ENCODE measurements at regions not wholly inside any gene's neighbourhood (a gene's known extent, or its start where the extent isn't known, plus 50 kb on each side); places are given as distances from the start of the nearest gene placed in this dataset.
A peak's percentile ranks its signal among the peaks of the same experiment; 100 is the strongest.

DNA sequence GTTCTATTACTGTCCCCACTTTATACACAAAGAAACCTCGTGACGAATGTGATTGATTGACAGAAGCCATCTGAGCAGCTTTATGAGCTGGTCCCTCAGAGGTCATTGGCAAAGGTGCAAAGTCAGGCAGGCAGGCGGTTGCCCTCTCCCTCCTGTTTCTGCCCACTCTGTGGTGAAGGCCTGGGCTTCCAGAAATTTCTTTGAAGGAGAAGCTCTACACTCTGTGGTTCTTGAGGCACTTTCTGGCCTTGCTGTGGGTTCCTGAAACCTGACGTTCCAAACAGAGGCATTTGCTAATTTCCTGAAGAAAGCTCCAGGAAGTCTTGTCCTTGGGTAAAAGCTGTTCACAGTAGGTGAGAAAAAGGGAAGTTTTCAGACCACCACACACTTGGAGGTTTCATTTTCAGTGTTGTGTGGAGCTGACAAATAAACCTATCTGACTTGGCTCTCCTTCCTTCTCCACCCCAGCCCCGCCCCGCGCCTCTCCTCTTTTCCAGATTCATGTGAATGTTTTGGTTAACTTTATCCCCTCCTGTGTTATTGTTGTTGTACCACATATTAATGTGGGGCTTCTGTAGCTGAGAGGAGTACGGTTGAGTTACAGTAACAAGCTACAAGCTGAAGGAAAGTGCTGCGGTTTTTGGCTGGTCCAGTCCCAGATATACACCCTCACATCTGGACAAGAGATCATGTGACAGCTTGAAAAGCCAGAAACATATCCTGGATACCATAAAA, 274.1 kb downstream of the CLIC5 start:
- peak; percentile 47 for DNase-seq

DNA sequence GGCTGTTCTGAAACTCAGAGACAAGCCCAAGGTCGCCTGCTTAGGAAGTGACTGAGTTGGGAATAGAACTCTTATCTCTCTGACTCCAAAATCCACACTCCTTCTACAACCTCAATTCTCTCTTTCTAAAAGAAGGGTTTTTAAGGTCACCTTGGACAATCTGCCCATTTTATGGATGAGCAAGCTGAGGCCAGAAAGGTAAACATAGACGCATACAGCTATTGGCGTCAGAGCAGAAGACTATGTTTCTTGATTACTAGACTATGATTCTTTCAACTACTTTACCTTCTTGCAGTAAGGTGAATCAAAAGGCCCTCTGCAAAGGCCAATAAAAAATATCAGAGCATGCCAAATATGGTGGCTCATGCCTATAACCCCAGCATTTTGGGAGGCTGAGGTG, 276.6 kb downstream of the CLIC5 start:
- DNase-seq: no peak

DNA sequence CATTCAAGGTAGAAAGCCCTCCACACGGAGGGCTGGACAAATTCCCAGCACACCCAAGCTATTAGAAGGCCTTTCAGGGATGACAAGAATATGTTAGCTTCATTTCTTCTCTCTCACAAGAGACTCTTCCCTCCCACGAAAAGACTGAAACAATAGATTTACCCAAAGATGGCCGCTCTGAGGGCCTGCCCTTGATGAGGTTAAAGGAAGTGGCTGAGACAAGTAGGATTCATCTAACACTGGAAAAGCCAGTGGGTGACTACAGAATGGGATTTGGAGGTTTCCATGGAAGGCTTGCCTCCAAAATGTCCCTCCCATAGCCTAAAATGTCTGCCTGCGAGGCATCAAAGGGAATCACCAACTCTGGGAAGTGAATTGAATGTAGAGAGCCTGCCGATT, 277.6 kb downstream of the CLIC5 start:
- DNase-seq: peak in 1 of 2 experiments; percentile 38

DNA sequence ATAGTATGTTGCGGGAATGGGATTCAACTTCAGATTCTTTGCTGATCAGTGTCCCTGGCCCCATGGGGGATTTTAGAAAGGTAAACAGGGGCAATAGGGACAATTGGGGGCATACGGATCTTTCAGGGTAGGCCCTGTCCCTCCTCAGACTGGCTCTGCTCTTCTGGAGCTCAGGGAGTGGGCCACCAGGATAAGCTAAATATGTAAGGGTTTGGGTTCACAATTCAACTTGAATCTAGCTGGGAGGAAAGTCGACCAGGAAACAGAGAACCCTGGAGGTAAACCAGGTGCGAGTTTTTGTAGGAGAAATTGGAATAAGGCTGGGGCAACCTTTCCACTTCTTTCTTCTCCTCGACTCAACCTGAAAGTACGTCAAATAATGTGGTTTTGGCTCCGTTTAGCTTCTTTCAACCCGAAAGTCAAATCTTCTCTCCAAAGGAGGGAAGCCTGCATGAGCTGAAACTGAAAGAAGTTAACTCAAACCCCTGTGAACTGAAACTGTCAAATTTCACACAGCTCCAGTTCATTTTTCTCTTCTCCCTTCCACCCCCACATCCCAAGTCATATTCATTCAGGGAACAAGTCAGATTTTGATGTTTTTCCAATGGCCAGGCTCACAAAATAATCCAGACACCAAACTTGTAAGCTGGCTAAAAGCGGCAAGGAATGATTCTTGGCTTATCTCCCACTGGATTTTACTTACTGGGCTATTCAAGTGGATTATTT, 278.2 kb downstream of the CLIC5 start:
- peak; percentile 64 to 67 for DNase-seq

DNA sequence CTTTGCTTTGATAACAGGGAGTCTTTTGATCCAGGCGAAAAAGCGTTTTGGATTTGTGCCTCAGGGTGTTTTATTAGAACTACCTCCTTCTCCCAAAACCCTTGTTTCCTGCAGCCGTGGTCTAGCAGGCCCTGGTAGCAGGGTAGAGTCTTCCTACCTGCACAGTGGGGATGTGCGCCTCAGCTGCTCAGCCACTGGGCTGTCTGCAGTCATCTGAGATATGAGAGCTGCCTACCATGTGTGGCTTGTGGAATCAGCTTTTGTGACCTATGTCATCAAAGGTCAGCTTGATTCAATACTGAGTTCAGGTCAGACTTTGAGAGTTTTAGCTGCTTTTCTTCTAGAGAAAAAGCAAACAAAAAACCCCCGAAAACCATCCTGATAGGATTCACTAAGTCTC, 279.5 kb downstream of the CLIC5 start:
- DNase-seq: peak in 1 of 2 experiments; percentile 48

DNA sequence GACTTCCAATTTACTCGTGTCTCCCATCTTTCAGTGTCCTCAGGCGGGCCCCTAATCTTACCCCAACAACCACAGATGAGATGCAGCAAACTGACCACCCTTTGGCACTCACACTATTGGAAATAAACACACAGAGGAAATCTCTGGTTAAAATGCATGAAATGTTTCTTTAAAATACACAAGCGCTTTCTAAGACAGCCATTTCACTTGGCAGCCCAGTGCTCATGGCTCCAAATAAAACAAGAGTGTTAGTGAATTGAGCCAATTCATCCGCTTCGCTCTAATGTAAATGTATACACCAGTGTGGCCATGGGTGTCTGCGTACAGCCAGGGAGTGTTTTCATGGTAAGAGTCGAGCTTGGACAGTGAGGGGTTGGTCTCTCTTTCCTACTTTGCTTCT, 282.9 kb downstream of the CLIC5 start:
- no peak for DNase-seq

DNA sequence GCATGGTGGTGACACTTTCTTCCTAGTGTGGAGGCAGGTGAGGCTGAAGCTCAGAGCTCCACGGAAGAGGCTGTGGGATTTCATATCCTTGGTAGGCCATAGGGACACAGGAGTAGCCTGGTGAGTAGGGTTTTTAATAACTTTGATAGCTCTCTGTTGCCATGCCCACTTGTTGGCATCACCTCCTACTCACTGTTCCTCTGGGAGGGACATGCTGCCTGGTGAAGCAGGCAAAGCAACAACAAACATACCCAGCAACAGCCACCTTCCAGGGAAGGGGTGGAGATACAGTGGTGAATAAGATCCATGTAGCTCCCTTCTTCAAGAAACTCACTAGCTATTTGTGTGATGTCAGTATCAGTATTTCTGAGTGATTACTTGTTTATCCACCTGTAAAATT, 285.4 kb downstream of the CLIC5 start:
- DNase-seq: no peak

DNA sequence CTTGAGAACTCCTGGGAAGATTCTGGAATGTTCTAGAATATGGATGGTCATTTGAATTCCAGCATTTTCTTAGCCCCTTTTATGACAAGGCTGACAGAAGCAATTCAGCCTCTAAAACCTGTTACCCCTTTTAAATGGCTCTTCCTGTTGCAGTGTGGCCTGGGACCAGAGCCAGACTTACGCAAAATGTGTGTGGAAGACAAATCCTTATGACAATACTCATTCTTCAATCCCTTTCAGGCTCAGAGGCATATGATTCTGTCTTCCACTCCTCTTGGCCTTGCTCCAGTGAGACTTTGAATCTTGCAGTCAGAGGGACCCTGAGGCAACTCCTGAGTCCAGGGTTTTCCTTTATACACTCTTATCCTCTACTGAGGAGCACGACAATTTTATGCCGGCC, 287.0 kb downstream of the CLIC5 start:
- no peak for DNase-seq

DNA sequence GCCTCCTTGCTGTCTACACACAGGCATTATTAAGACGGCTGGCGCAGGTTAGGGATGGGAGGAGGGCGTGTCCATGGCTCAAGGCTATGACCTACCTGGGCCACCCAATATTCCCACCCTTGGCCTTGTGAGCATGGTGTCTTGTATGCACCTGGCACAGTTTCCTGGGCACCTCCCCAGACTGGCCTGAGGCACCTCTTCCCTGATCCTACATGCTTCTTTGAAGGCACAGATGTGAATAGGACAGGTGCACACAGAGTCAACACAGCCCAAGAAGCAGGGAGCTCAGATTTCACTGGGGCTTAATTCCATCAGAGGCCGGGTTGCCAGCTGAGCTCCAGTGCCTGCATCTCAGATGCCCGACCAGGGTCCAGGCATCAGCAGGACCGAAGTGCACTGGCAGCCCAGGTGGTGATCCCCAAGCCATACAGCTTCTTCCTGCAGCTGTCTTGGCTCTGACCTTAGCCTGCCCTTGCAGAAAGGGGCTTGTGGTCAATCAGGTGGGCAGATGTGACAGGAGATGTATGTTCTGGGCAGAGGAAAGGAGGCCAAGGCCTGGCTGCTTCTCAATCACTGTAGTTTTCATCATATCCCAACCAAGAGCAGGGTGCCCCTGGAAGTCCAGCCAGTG, 287.7 kb downstream of the CLIC5 start:
- DNase-seq: no peak

DNA sequence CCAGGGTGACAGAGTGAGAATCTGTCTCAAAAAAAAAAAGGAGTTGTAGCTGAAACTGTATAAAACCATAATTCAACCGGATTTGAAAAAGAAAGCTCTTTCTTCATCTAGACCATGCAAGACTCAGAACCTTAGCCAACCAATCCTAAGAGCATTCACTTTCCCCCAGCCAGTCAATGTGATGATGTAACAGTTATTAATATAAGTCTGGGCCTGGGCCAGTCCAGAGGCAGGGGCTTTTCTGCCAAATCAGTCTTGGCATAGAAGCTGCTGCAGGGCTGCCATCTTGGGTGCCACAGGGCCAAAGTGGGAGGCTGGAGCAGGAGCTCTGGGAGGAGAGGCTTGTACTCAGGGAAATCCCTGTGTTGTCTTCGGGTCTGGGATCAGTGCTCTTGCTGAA, 288.4 kb downstream of the CLIC5 start:
- no peak for DNase-seq

DNA sequence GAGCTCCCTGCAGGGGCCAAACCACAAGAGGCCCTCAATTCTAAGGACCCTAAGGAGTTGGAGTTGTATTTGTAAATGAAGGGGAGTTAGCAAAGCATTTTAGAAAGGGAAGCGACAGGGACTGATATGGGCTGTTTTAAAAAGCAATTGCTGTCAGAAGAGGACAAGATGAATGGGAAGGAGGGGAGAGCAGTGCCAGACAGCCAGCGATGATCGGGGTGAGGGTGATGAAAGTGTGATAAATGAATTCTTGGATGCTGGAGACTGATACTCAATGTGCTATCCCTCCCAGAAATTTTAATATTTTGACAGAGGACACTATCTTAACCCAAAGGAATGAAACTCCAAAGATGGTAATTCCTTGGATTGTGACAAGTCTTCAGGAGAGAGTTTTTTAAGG, 289.2 kb downstream of the CLIC5 start:
- no peak for DNase-seq

DNA sequence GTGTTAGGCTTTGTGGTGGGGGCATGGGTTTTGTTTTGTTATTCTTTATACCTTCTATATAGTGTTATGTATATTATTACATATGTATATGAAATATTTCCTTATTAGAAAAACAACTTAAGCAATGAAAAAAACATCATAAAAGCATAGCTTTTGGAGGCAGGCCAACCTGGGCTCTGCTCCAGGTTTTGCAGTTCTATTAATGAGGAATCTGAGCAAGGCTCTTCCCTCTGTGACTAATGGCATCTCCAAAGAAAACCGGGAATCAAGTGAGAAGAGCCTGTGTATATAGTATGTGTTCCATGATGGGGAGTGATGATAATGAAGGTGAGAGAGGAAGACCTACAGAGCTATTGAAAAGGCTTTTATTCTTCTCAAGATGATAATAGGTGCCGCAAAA, 291.1 kb downstream of the CLIC5 start:
- DNase-seq: no peak

DNA sequence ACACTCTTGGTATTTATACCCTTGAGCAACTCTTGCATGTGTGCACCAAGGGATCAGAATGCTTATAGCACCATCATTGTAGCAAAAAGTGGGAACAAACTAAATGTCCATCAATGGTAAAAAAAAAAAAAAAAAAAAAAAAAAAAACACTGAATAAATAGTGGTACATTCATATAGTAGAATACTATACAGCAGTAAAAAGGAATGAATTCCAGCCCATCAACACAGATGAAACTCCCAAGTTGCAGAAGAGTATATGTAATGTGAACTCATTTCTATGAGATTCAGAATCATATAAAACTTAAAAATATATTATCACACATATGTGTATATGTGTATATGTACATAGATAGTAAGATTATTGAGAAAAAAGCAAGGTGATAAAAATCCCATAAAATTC, 291.6 kb downstream of the CLIC5 start:
- DNase-seq: no peak

DNA sequence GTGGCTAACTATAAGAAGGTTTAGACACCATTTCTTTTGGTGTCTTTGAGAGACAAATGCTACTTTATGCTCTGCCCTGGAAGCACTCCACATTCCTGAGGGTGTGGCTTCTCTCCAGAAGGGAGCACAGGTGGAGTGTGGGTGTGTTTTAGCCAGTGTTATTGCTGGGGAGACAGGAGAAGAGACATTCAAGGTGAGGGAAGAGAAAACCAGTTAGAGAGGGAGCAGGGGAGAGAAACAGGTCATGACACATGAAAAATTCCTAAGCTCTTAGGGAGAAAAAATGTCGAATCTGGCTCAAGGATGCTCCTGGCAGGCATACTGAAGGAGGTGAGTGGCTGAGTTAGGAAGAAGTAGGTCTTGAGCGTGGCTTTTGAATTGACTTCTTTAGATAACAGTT, 292.8 kb downstream of the CLIC5 start:
- DNase-seq: no peak

DNA sequence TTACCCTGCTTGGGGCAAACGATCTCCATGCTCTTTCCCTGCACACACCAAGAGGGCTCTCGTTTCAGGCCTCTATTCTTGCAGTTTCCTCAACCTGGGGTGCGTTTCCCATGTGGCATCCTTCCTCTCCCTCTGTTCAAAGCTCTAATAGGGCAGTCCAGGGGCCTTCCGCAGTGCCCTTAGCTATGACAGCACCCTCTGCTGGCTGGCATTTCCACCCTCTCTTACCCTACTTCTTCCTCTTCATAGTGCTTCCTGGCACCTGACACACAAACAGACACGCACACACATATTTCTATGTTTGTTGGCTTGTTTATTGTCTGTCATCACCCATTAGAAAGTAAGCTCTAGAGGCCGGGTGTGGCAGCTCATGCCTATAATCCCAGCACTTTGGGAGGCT, 294.0 kb downstream of the CLIC5 start:
- DNase-seq: no peak

DNA sequence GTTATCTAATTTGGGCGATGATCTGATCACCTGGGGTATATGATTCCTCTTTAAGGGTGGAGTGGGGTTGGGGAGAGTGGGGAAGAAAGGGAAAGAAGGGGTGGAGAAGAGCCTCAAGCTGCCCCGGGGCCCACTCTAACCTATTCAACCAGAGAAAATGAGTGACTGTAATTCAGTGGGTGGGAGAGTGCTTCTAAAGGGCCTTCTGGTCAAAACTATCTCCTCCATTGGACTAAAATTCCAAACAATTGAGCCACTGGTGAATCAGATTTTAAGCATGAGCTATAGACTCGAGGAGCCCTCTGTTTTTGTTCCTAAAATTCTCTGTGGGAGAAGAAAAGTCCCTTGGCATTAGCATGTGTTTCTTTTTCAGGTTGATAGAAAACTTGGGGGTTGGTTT, 296.8 kb downstream of the CLIC5 start:
- no peak for DNase-seq

DNA sequence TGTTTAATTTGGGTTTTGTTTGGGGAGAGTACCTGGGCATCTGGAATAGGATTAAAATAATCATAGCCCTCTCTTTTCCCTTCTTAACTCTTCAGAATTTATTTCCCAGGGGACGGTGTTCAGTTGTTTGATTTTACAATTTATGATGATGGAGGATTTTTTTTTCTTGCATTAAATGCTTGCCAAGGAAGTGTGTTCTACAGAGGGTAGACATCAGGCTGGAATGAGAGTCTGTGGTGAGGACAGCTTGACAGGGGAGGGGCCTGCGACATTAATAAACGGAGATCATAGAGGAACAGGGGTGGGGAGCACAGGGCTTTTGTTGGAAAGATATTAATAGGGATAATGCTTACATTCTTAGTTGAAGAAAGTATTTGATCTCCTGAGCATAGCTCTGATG, 297.5 kb downstream of the CLIC5 start:
- DNase-seq: no peak

DNA sequence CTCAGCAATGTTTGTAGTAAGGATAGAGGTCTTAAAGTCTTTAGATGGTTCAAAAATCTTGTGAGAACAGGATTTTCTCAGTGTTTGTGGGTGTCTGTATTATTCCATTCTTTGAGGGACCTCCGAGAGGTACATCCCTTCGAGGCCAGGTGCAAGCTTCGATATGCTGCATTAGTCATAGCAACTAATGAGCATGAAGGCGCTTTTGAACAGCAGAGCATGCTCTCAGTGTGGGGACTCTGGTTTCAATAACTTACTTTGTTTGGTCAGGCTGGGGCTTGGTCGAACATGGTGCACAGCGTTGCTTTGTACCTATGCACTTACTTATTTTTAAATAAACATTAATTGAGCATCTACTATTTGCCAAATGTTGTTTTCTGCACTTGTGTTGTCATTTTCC, 297.9 kb downstream of the CLIC5 start:
- DNase-seq: no peak

DNA sequence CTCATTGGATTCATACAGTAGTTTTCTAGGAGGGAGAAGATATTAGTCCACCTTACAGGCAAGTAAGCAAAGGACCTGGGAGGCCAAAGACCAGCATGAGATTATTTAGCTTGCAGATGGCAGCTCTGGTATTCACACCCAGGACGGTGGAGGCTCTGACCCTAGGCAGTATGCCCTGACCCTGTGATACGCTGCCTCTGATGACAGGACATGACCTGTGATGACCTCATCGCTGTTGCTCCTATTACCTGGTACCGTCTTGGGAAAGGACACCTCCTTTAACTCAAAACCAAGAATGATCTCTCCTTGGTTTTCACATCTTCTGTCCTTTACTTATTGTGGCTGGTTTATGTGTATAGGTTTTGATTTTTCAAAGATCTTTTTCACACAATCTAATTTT, 298.6 kb downstream of the CLIC5 start:
- no peak for DNase-seq

DNA sequence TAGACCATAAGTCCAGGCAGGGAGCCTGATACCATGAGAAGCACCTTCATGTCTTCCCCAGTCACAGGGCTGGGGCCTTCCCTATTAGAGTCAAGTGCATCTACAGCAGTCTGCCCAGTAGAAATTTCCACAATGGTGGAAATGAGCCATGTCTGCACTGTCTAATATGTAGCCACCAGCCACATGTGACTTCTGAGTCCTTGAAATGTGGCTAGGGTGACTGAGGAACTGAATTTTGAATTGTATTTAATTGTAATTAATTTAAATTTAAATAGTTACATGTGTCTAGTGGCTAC, 300.2 kb downstream of the CLIC5 start:
- DNase-seq: peak in 1 of 2 experiments; percentile 58

DNA sequence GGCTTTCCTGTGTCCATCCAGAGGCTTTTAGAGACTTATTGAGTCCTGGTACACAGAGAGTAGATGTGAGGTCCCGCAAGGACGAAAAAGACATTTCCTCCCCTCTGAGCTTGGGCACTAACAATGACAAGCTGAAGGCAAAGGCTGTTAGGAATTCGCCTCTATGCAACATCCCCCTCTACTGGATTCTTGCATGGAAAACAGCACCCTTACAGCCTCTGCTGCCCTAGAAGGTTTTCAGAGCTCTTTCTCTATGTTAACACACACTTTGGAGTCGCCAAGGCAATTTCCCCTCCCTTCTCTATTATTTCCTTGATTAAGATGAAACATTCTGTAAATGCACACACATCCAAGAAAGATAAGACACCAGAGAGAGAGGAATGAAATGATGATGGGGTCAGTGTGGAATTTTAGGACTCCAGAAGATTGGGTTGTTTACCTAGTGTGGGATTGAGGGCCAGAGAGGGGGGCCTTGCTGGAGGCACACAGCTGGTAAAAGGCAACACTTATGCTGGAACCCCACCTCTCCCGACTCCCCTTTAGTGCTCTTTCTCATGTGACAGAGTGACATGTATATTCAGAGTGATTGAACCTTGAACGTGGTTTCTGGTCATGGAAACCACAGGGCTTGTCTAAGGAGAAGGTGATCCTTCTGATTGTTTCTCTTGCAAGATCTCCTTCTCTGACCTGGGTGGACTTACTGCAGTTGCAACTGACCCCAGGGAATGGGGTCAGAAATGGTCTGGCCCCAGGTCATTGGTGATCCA, 300.7 kb downstream of the CLIC5 start:
- DNase-seq: peak in 1 of 2 experiments; percentile 58

DNA sequence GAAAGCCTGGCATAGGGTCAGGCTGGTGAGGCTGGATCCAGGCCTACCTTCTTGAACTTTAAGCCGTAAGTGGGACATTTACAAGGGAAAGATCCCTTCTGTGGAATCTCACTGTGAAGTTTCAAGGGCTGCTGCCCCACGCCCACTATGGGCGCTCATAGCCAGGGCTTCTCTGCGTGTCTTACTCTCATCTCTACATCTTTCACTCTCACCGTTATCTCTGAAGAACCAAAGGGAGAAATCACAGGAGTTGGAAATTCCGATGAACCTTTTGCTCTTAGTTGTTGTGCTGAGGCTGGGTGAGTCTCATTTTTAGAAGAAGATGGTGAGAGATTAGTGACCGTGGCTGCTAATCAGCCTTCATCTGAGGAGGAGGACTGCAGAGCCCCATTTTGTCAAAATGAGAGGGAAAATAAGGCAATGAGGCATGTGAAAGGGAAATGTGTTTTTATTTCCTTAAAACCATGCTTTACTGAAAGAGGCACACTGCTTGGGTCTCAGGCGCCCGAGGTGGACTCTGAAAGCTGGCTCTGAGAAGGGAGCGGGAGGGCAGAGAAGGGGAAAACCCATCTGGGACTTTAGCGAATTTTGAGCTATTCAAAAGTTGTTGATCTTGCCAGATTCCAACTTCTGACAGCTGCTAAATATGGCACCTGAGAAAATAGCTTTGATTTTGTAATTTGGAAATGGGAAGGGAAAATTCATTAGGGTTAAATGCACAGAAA, 301.5 kb downstream of the CLIC5 start:
- DNase-seq: peak; percentile 70 to 72
